C1 segment of cervical spinal cord (tissue), 14 donors: ENCODE measurements at regions not wholly inside any gene's neighbourhood (a gene's known extent, or its start where the extent isn't known, plus 50 kb on each side); places are given as distances from the start of the nearest gene placed in this dataset.

Source experiments
- DNase-seq, 14 donors: peaks; one replicate each; lab custom pipeline; 2025; lab: John Stamatoyannopoulos, UW

- DNase-seq: no peak
Observed at GRCh38 chr12:91561301-91561957, 378.8 kb upstream of the DCN start.

DNA sequence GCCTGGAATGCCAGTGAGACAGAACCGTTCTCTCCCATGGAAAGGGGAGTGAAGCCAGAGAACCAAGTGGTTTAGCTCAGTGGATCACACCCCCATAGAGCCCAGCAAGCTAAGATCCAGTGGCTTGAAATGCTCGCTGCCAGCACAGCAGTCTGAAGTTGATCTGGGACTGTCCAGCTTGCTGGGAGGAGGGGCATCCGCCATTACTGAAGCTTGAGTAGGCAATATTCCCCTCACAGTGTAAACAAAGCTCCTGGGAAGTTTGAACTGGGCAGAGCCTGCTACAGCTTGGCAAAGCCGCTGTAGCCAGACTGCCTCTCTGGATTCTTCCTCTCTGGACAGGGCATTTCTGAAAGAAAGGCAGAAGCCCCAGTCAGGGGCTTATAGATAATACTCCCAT lies 374.3 kb upstream of the DCN start:
- DNase-seq: no peak

GRCh38 chr12:91555436-91556415 lies 373.1 kb upstream of the DCN start:
- no peak for DNase-seq

- DNase-seq: peak in 5 of 14 donors; percentile 3 to 28 (median 7)
Observed at GRCh38 chr12:91551927-91552326, 369.3 kb upstream of the DCN start.

DNA sequence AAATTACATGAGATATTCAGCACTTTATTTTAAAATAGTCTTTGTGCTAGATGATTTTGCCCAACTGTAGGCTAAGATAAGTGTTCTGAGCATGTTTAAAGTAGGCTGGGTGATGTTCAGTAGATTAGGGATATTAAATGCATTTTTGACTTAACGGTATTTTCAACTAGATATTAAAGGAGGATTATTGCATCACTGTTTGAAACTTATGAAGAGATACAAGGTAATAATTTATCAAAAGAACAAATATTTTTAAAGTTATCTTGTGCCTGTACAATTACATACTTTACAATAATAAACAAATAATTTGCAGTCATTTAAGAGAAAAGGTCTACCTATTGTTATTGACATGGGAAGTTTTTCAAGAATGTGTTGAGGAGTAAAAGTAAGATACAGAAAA lies 368.6 kb upstream of the DCN start:
- DNase-seq: no peak

GRCh38 chr12:91542666-91543065 lies 360.0 kb upstream of the DCN start:
- DNase-seq: no peak

- DNase-seq: no peak
Observed at GRCh38 chr12:91542067-91542466, 359.4 kb upstream of the DCN start.

DNA sequence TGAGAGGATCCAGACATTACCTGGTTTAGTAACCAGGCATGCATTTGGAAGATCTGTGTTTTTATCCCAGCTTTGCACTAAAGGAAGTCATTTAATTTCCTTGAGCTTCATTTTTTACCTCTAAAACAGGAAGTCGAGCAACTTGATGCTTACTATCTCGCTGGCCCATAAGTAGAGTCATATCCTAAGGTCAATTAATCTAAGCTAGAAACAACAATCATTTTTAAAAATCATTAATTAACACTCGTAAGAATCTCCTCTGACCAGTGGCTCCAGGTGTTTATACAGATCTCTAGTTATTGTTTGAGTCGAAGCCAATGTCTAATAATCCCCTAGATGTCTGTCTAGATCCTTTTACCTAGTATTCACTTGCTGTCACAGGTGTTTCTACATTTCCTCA lies 355.8 kb upstream of the DCN start:
- no peak for DNase-seq

GRCh38 chr12:91533366-91533765 lies 350.7 kb upstream of the DCN start:
- no peak for DNase-seq

DNA sequence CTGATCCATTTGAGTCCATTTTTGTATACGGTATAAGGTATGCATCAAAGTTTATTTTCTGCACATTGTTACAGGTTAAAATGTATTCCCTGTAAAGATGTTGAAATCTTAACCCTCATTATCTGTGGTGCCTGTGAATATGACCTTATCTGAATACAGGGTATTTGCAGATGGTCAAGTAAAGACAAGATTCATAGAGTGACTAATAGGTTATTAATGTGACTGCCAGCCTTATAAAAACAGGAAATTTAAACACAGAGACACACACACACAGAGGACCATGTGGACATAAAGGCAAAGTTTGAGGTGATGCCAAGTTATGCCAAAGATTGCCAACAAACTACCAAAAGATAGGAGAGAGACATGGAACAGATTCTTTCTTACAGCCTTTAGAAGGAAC lies 347.2 kb upstream of the DCN start:
- DNase-seq: no peak

DNA sequence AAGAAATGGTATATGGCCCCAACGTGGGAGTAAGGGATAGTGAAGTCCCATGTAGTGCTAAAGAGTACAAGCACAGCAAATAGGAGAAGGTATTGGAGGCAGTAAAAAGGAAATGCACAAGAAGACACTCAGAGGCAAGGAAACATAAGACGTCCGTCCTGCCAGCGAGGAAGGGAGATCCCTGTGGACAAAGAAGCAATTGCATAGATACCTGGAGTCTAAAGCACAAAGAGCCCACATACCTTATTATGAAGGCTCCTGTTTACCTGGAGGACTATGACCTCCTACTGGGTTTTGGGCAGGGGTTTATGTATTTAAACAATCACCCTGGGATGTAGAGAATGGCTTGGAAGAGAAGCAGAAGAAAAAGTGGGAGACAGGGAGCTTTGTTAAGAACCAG lies 341.2 kb upstream of the DCN start:
- no peak for DNase-seq

DNA sequence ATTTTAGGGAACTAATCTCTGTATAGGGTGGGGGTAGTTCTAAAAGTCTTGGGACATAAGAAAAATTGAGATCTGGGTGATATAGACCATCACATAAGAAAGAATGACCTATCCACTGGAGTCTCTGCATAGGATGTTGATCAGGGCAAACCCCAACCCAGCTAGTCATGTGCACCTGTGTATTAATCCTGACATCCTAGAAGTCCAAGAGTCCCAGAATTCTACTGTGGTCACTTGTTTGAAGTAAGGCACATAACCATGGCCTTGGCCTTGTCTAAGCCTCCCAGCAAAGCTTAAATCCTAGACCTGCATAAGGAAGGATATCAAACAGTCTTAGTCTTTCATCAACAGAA lies 334.1 kb upstream of the DCN start:
- DNase-seq: no peak

GRCh38 chr12:91515944-91516694 lies 333.5 kb upstream of the DCN start:
- DNase-seq: no peak

GRCh38 chr12:91513313-91513712 lies 330.7 kb upstream of the DCN start:
- no peak for DNase-seq

DNA sequence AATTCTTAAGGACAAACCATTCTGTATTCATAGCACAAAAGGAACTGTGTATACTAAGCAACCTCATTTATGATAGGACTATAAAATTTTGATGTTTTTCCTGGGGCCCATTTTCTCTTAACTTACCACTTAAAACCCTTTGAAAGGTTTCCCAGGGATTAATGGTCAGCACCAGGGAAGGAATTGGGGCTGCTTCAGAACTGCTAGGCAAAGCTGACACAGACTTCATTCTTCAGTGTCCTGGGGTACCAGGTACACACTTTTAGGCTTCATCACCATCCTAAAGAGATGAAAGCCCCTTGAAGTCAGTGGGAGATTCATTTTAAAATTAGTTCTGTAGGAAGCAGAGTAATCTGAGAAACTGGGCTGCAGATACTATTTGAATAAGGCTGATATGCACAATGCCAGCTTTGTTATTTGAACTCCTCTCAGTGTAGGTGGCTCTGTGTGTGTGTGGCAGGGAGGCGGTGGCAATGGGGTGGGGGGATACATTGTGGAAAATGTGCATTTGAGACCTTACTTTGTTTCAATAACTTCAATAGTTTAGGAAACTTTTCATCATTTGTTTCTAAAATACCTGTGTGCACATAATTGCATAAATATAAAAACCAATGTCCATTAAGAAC lies 329.3 kb upstream of the DCN start:
- no peak for DNase-seq

DNA sequence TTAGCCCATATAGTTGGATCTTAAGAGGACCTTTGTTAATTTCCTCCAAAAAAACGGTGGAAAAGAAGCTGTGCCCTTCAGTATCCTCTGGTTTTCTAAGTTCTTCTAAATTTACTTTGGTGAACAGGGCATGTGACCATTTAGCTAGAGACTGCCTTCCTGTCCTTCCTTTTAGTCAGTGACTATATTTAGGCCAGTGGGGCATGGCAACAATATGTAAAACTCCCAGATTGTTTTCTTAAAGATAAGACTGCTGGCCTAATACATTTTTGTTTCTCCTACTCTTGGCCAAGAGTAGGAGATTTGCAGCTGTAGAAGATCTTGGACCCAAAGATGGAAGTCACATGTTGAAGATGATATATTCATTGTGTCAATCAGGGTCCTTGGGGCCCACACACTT lies 325.1 kb upstream of the DCN start:
- DNase-seq: no peak

- DNase-seq: no peak
Observed at GRCh38 chr12:91506452-91506851, 323.8 kb upstream of the DCN start.

DNA sequence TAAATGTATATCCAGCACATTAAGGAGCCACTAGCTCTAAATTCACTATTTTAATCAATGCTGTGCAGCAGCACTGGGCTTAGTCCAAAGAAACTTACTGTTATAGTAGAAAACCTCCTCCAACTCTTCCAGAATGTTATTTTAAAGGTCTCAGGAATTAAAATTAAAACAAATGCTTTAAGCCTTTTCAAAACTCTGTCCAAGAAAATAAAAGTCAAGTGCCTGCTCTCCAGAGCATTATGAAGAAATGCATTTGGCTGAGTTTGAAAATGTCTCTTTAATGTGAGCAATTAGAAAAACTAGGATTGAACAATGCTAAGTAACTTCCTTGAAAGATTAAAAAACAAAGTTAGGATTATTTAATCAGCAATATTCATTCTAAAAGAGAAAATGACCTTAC lies 322.4 kb upstream of the DCN start:
- DNase-seq: no peak

DNA sequence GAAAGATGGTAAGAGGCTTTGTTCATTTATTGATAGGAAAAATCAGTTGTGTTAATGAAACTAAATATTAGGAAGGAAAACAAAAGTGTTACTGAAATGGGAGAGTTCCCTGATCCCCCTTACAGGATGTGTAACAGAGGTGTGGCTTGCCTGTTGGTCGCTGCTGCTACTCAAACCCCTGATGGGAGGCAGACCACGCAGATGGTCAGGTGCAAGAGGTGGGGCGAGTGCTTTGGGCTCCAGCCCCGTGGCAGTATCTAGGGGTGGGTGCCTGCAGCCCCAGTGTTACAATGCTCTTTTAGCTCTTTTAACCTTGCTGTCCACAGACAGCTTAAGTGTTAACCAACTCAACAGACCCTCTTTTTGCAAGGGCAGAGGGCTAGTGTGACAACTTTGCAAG lies 319.6 kb upstream of the DCN start:
- no peak for DNase-seq

DNA sequence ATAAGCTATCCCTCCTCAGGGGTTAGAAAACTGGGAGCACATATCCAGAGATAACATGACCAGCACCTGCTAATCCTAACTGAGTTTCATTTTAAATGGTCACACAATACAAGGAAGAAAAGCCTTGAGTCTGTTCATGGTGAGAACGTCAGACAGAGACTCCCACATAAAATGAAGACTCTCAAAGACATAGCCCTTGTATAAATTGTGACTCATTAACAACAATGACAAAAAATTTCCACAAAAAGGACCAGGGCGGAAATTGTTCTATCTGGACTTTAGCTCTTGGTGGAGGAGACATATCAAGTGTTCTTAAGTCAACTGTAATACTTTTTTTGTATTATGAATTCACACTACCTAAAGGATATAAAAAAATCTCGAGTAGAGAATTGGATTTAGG lies 313.7 kb upstream of the DCN start:
- no peak for DNase-seq

GRCh38 chr12:91493308-91493707 lies 310.7 kb upstream of the DCN start:
- DNase-seq: no peak

- no peak for DNase-seq
Observed at GRCh38 chr12:91492648-91493047, 310.0 kb upstream of the DCN start.
